GM12875 (cell line): ENCODE measurements at regions not wholly inside any gene's neighbourhood (a gene's known extent, or its start where the extent isn't known, plus 50 kb on each side); places are given as distances from the start of the nearest gene placed in this dataset.

Experiments used
- H3K4me3 ChIP-seq: one replicate; pipeline ENCODE4 v1.5.1; 2011; ENCODE audit warnings: low read depth, low read length, control low read depth
- TF ChIP-seq, protein P1 (sequence below): IDR thresholded peaks from 2 replicates; pipeline ENCODE4 v1.5.1; 2011; ENCODE audit warnings: low read depth, mild to moderate bottlenecking, control low read depth, inconsistent platforms, low read length, moderate library complexity, borderline replicate concordance; ENCODE audit not compliant: insufficient read depth

DNA sequence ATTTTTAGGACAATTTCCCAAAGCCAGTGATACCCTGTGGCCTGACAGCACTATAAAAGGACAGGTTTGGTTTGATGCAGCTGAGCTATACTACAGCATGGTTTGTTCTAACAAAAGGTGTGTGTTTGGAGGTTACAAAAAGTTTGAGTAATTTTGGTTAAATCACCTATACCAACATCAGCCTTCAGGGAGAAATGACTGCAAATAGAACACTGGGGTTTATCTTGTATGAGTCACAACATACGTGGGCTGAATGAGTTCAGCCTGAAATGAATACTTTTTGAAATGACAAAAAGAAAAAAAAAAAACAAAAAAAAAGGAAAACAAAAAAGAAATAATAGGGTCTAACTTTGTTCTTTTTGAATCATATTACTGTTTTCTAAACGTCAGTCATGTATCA is 345.7 kb downstream of the CNTN3 start:
- TF ChIP-seq, protein P1, sequence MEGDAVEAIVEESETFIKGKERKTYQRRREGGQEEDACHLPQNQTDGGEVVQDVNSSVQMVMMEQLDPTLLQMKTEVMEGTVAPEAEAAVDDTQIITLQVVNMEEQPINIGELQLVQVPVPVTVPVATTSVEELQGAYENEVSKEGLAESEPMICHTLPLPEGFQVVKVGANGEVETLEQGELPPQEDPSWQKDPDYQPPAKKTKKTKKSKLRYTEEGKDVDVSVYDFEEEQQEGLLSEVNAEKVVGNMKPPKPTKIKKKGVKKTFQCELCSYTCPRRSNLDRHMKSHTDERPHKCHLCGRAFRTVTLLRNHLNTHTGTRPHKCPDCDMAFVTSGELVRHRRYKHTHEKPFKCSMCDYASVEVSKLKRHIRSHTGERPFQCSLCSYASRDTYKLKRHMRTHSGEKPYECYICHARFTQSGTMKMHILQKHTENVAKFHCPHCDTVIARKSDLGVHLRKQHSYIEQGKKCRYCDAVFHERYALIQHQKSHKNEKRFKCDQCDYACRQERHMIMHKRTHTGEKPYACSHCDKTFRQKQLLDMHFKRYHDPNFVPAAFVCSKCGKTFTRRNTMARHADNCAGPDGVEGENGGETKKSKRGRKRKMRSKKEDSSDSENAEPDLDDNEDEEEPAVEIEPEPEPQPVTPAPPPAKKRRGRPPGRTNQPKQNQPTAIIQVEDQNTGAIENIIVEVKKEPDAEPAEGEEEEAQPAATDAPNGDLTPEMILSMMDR, result no peak
- no peak overlapping the region for H3K4me3 ChIP-seq

DNA sequence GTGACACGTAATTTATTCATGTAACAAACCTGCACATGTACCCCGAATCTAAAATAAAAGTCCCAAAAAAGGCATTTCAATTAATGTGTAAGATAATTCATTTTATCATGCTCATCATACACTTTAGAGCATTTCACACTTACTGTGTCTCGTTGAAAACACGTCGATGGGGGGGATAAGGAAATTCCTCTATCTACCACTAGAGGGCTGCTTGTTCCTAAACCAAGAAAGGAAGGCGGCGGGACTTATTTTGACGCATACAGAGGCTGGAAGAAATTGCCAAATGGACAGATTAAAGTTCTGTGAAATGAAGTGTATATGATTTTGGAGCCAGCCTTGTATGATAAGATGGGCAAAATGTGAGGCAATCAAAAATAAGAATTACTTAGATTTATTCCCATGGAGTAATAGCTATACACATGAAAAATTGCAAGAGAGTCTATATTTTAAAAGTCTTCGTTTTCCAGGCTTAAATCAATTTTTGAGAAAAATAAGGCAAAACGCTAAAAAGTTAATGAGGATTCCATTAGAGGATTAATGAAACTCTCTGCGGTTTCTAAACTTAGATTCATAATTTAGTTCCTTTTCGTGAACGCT is 346.8 kb downstream of the CNTN3 start:
- TF ChIP-seq, protein P1, result peak; percentile 53; the same call in 1 of the 2 replicates
- no peak overlapping the region for H3K4me3 ChIP-seq

DNA sequence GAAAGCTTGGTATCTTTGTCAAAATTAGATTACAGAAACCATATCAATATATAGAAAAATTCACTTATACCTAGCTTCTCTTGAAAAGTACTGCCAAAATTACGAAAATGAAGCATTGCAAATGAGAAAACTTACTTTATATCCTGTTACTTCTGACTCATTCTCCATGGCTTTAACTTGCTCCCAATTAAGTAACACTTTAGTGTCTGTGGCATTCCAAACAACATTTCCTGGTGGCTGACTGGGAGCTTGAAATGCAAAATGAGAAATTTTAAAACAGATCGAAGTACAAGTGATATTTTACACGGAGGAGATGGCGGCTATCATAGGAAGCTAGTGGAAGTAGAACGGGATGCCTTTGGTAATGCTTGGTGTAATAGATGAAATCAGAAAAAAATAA is 347.3 kb downstream of the CNTN3 start:
- TF ChIP-seq, protein P1, result no peak
- no peak overlapping the region for H3K4me3 ChIP-seq

DNA sequence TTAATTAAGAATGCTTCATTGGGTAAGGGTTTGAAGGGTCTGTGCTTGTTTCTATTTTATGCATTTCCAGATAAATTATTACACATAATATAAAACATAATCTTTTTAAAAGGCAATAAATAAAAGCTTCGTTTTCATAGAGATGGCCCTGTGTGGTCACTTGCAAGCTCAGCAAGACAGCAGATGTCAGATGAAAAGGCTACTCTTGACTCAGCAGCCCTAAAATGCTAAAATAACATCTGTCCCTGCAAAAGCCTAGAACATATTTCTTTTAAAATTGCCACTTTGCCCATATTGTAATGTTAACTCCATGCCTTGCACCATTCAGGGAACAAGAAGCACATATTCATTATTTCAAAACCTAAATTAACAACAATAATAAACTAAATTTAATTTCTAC is 349.4 kb downstream of the CNTN3 start:
- TF ChIP-seq, protein P1, result no peak
- H3K4me3 ChIP-seq, result no peak overlapping the region

DNA sequence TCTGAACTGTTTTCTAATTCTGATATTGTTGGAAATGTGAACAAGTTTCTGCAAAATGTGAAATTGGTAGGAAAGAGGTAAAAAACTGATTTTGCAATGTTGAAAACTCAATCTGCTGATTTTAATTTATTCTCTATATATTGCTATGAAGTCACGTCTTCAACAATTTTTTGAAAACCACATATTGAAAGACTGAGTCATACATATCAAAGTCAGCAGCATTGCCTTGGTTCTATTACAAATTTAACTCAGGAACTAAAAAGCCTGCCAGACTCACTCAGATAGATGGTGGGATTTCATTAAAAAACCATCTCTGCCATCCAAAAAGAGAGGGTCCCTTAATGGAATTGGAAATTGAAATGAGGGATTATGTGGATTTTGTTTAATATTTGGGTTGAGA is 351.4 kb downstream of the CNTN3 start:
- TF ChIP-seq, protein P1, result no peak
- H3K4me3 ChIP-seq, result no peak overlapping the region

DNA sequence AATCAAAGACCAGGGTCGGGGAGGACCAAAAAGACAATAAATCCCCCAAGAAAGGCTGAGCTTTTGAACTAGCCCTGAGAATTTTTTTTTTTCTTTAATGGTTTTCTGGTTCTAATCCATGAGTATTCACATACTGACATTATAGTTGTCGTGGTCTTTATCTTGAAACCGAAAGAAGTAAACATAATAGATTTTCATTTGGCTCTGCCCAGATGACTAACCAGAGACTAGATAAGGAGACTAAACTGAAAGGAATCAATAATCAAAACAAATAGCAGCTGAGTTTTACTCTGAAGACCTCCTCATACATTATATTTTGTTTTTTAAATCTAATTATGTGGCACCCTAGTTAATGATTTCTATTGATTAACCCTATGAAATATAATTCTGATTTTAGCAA is 381.4 kb downstream of the CNTN3 start:
- H3K4me3 ChIP-seq, result no peak overlapping the region
- TF ChIP-seq, protein P1, result no peak

DNA sequence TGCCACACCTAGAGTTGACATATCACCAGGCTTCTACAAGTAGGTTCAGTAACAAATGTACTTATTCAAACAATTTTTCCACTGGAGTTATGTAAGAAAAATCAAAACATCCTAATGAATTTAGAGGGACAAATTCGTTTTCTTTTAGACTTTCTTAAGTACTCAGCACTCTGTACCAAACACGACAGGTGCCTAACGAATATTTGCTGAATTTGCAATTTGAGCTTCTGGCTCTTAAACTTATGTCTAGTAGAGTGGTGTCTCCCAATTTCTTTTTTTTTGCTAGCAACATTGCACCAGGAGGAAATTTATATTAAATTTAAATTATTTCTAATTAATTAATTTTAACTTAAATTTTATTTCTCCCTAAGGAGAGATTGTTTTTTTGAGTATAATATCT is 397.0 kb downstream of the CNTN3 start:
- no peak overlapping the region for H3K4me3 ChIP-seq
- TF ChIP-seq, protein P1, result no peak
